HL-60 (cell line): ENCODE measurements at regions not wholly inside any gene's neighbourhood (a gene's known extent, or its start where the extent isn't known, plus 50 kb on each side); places are given as distances from the start of the nearest gene placed in this dataset.
"Not testable (repeated sequence)": the region's sequence is repeated elsewhere in the genome, so short reads cannot be mapped to it uniquely, and the experiment has no call there.

Source experiments
- DNase-seq, 2 experiments: peaks; one replicate each; pipeline ENCODE4 v3.0.0-alpha.2; 2010 to 2020; ENCODE audit warnings: low read depth in 1 of 2, low spot score in 1 of 2
- H3K27ac ChIP-seq: fragments of 250-450 bp; sonication (Bioruptor Pico); replicated peaks from 2 replicates; pipeline ENCODE4 v1.5.1; 2020; ENCODE audit warnings: mild to moderate bottlenecking, moderate library complexity
- H3K27me3 ChIP-seq: fragments of 250-450 bp; sonication (Bioruptor Pico); 2 replicates; pipeline ENCODE4 v1.5.1; 2021; ENCODE audit warnings: mild to moderate bottlenecking, moderate library complexity; ENCODE audit not compliant: insufficient read depth, poor library complexity, severe bottlenecking
- H3K4me3 ChIP-seq: replicated peaks from 2 replicates; pipeline ENCODE4 v1.5.1; 2011; ENCODE audit warnings: mild to moderate bottlenecking, control low read depth, low read length; ENCODE audit not compliant: insufficient read depth
- CTCF ChIP-seq: IDR thresholded peaks from one replicate; pipeline ENCODE4 v1.5.1; 2011; ENCODE audit warnings: low read length, control low read depth, inconsistent platforms; ENCODE audit not compliant: insufficient read depth
- GABPA ChIP-seq: IDR thresholded peaks from 2 replicates; pipeline ENCODE4 v1.6.1; 2012; ENCODE audit warnings: low read depth
- POLR2AphosphoS5 ChIP-seq: IDR thresholded peaks from 2 replicates; pipeline ENCODE4 v1.6.1; 2012; ENCODE audit warnings: low read depth
- REST ChIP-seq: IDR thresholded peaks from 2 replicates; pipeline ENCODE4 v1.6.1; 2012; ENCODE audit warnings: low read depth; ENCODE audit not compliant: insufficient replicate concordance
- SPI1 ChIP-seq: IDR thresholded peaks from 2 replicates; pipeline ENCODE4 v1.6.1; 2012; ENCODE audit warnings: low read depth, mild to moderate bottlenecking, borderline replicate concordance

- H3K27ac ChIP-seq = no peak overlapping the region
- H3K4me3 ChIP-seq = no peak overlapping the region
- H3K27me3 ChIP-seq = no peaks in the 10 kb centered on the region
- no peak for TF ChIP-seq SPI1
- TF ChIP-seq GABPA = no peak
- no peak for TF ChIP-seq POLR2AphosphoS5
- TF ChIP-seq REST = no peak
- TF ChIP-seq CTCF = no peak
- no peak for DNase-seq
Observed at GRCh38 chr9:81801190-81801589, 111.8 kb upstream of the TLE1 start.

- no peak for DNase-seq
- TF ChIP-seq POLR2AphosphoS5 (no peak), SPI1 (no peak), CTCF (no peak), REST (no peak), GABPA (no peak)
- no peaks in the 10 kb centered on the region for H3K27me3 ChIP-seq
Observed at GRCh38 chr9:81804306-81804705, 115.0 kb upstream of the TLE1 start.

GRCh38 chr9:81811688-81812087 lies 116.5 kb upstream of the SPATA31D4 start:
- H3K4me3 ChIP-seq, DNase-seq, H3K27me3 ChIP-seq, H3K27ac ChIP-seq: not testable (repeated sequence)

More at GRCh38 chr9:81804306-81804705, 115.0 kb upstream of the TLE1 start:
- Histone ChIP-seq H3K4me3 (no peak overlapping the region), H3K27ac (no peak overlapping the region)

GRCh38 chr9:81814401-81814793 lies 113.8 kb upstream of the SPATA31D4 start:
- Histone ChIP-seq H3K4me3 (no peak overlapping the region), H3K27ac (no peak overlapping the region), H3K27me3 (no peaks in the 10 kb centered on the region)
- no peak for TF ChIP-seq GABPA
- no peak for TF ChIP-seq POLR2AphosphoS5
- no peak for TF ChIP-seq CTCF
- TF ChIP-seq REST = no peak
- TF ChIP-seq SPI1 = no peak
- no peak for DNase-seq
